GM21737 (cell line): ENCODE measurements at regions not wholly inside any gene's neighbourhood (a gene's known extent, or its start where the extent isn't known, plus 50 kb on each side); places are given as distances from the start of the nearest gene placed in this dataset.
"Not testable (repeated sequence)": the region's sequence is repeated elsewhere in the genome, so short reads cannot be mapped to it uniquely, and the experiment has no call there.

Experiments
- ATAC-seq: cut with Tn5 transposase; IDR thresholded peaks from one replicate; pipeline ENCODE4 v1.9.1; 2021; ENCODE audit warnings: mild to moderate bottlenecking, moderate library complexity; ENCODE audit not compliant: unreplicated experiment

GRCh38 chr1:195715652-195716051 lies 892.6 kb downstream of the KCNT2 start:
- ATAC-seq, result no peak

- no peak for ATAC-seq
Measured at GRCh38 chr1:195714248-195714647, 894.0 kb downstream of the KCNT2 start.

GRCh38 chr1:195709821-195710220 lies 898.4 kb downstream of the KCNT2 start:
- no peak for ATAC-seq

GRCh38 chr1:195704028-195704427 lies 904.2 kb downstream of the KCNT2 start:
- ATAC-seq, result no peak

- no peak for ATAC-seq
Measured at GRCh38 chr1:195701149-195701548, 907.1 kb downstream of the KCNT2 start.

- no peak for ATAC-seq
Measured at GRCh38 chr1:195697130-195697529, 911.1 kb downstream of the KCNT2 start.

- no peak for ATAC-seq
Measured at GRCh38 chr1:195686764-195687163, 921.5 kb downstream of the KCNT2 start.

- ATAC-seq, result no peak
Measured at GRCh38 chr1:195664628-195665027, 943.6 kb downstream of the KCNT2 start.

- ATAC-seq, result no peak
Measured at GRCh38 chr1:195663549-195664280, 944.5 kb downstream of the KCNT2 start.

GRCh38 chr1:195656780-195657179 lies 951.5 kb downstream of the KCNT2 start:
- ATAC-seq, result no peak

- ATAC-seq, result not testable (repeated sequence)
Measured at GRCh38 chr1:195648875-195649274, 959.4 kb downstream of the KCNT2 start.

- ATAC-seq, result no peak
Measured at GRCh38 chr1:195637539-195637938, 970.7 kb downstream of the KCNT2 start.

- no peak for ATAC-seq
Measured at GRCh38 chr1:195618287-195618686, 990.0 kb downstream of the KCNT2 start.

GRCh38 chr1:195617106-195617505 lies 991.1 kb downstream of the KCNT2 start:
- ATAC-seq, result no peak

GRCh38 chr1:195608883-195609282 lies 999.4 kb downstream of the KCNT2 start:
- ATAC-seq, result no peak

- no peak for ATAC-seq
Measured at GRCh38 chr1:195606483-195606882, 1001.8 kb downstream of the KCNT2 start.

GRCh38 chr1:195604287-195604686 lies 1004.0 kb downstream of the KCNT2 start:
- ATAC-seq, result no peak

GRCh38 chr1:195597891-195598290 lies 1010.3 kb downstream of the KCNT2 start:
- ATAC-seq, result no peak

GRCh38 chr1:195594773-195595172 lies 1013.5 kb downstream of the KCNT2 start:
- no peak for ATAC-seq

- no peak for ATAC-seq
Measured at GRCh38 chr1:195594322-195594721, 1013.9 kb downstream of the KCNT2 start.

GRCh38 chr1:195591917-195592672 lies 1016.1 kb downstream of the KCNT2 start:
- no peak for ATAC-seq

GRCh38 chr1:195590649-195591048 lies 1017.6 kb downstream of the KCNT2 start:
- ATAC-seq, result no peak
